Kidney epithelial cell (primary cell): ENCODE measurements at regions not wholly inside any gene's neighbourhood (a gene's known extent, or its start where the extent isn't known, plus 50 kb on each side); places are given as distances from the start of the nearest gene placed in this dataset.

Source experiments
- DNase-seq: peaks from one replicate; pipeline ENCODE4 v3.0.0-alpha.2; 2010; ENCODE audit warnings: low read depth
- H3K27me3 ChIP-seq: 2 replicates; pipeline ENCODE4 v1.6.0; 2011; ENCODE audit warnings: low read length; ENCODE audit not compliant: control insufficient read depth, insufficient read depth
- H3K36me3 ChIP-seq: 2 replicates; pipeline ENCODE4 v1.5.1; 2011; ENCODE audit warnings: low read length; ENCODE audit not compliant: control insufficient read depth, insufficient read depth
- H3K4me3 ChIP-seq: 2 replicates; pipeline ENCODE4 v1.5.1; 2011; ENCODE audit warnings: low read depth, mild to moderate bottlenecking, control low read depth, low read length
- CTCF ChIP-seq: IDR thresholded peaks from 2 replicates; pipeline ENCODE4 v1.5.1; 2011; ENCODE audit warnings: mild to moderate bottlenecking, moderate library complexity, low read length, control low read depth, inconsistent platforms; ENCODE audit not compliant: insufficient read depth, poor library complexity, severe bottlenecking

GRCh38 chr13:99862244-99862643, 109.3 kb downstream of the ZIC5 start:
- Histone ChIP-seq H3K4me3 (no peak overlapping the region), H3K27me3 (peaks cover 2% of the 10 kb centered on the region), H3K36me3 (no peaks in the 10 kb centered on the region)
- TF ChIP-seq CTCF, result no peak
- DNase-seq, result no peak

DNA sequence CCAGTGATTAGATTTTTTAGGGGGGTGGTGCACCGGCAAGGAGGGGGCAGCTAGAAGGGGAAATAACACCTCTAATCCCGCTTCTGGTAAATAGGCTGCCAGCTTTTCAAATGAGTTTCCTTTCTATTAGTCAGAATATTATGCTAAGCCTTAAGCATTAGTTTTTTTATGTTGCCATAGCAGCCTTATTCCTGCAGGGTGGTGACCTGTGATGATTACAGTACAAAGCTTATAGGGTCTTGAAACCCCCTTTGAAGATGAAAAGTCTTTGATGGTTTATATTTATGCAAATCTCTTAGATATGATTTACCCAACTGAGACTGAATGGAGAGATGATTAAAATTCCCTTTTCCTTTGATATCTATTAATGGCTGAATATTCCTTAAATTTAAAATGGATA, 109.8 kb downstream of the ZIC5 start:
- no peak overlapping the region for H3K4me3 ChIP-seq
- DNase-seq, result no peak
- TF ChIP-seq CTCF, result no peak
- no peaks in the 10 kb centered on the region for H3K36me3 ChIP-seq
- H3K27me3 ChIP-seq, result peaks cover 2% of the 10 kb centered on the region

GRCh38 chr13:99860745-99861144, 110.8 kb downstream of the ZIC5 start:
- Histone ChIP-seq H3K36me3 (no peaks in the 10 kb centered on the region), H3K27me3 (peaks cover 2% of the 10 kb centered on the region), H3K4me3 (no peak overlapping the region)
- TF ChIP-seq CTCF, result no peak
- no peak for DNase-seq

DNA sequence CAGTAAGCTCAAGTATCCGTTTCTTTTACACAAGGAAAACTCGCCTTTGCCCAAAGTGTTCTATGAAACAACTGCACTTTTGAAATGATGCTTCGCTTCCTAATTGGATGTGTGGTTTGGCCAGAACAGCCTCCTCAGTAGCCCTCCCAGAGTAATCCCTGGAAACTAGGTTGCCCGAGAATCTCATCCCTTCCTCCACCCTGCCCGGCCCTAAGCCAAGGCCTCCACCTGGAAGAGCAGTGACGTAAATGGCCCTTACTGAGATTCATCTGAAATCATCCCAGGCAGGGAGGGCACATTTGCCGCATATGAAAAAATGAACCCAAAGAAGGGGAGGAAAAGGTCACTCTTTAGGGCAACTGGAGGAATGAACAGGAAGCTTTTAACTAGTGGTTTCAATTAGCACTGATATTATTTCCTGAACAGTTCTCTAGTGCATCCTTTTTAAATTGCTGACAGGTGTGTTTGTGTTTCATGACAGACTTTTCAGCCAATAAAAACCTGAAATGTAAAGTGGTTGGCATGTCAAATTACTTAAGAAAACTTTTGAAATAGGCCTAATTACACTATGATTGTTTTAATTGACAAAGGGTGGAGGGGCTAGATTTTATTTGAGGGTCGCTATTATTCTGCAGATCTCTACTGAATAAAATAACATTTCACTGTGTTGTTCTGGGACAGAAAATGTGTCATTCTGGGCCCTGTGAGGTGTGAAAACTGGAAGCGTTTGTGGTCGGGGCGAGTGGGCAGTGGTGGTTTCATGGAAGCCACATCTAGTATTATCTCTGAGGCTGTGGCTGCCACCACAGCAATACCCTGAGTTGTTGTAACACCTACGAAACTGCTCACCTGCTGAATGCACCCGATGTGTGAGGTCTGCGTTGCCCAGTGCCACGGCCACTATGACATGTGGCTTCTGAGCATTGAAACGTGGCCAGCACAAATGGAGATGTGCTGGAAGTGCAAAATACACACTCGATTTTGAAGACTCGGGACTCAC, 112.1 kb downstream of the ZIC5 start:
- H3K27me3 ChIP-seq, result peaks cover 4% of the 10 kb centered on the region
- no peak overlapping the region for H3K4me3 ChIP-seq
- TF ChIP-seq CTCF, result no peak
- no peak for DNase-seq
- no peaks in the 10 kb centered on the region for H3K36me3 ChIP-seq

GRCh38 chr13:99857738-99858137, 113.8 kb downstream of the ZIC5 start:
- TF ChIP-seq CTCF, result no peak
- peaks cover 7% of the 10 kb centered on the region for H3K27me3 ChIP-seq
- DNase-seq, result no peak
- H3K36me3 ChIP-seq, result no peaks in the 10 kb centered on the region
- no peak overlapping the region for H3K4me3 ChIP-seq
